HepG2 (cell line): ENCODE measurements at regions not wholly inside any gene's neighbourhood (a gene's known extent, or its start where the extent isn't known, plus 50 kb on each side); places are given as distances from the start of the nearest gene placed in this dataset.

ENCODE experiments used
- ATAC-seq: fragments of 200-7000 bp; cut with Tn5 transposase; 3 replicates; pipeline ENCODE4 v1.9.1; 2020; ENCODE audit warnings: mild to moderate bottlenecking, moderate library complexity
- BruUV-seq: library from RNA; stranded (reverse); fragments of 400-500 nt; replicated peaks from 2 replicates; lab custom pipeline; 2021; lab: Mats Ljungman, UMichigan
- CTCF ChIA-PET: fragments of 300-600 bp; formaldehyde crosslinking; extraction: SDS; loops from one replicate; lab custom pipeline; 2021; ENCODE audit warnings: low total read pairs, inconsistent platforms, low intra/inter-chr PET ratio; lab: Yijun Ruan, JAX
- POLR2A ChIA-PET: fragments of 350-600 bp; sonication (Branson Sonifier 250); formaldehyde crosslinking; loops from one replicate; lab custom pipeline; 2020; ENCODE audit warnings: antibody characterized with exemption, inconsistent platforms; lab: Yijun Ruan, JAX
- DNase-seq: peaks from one replicate; pipeline ENCODE4 v3.0.0-alpha.2; 2015; ENCODE audit warnings: low spot score
- FAIRE-seq: peaks from 3 replicates; lab custom pipeline; 2011; peaks lifted over from hg19 to GRCh38; lab: Jason Lieb, UNC
- H2AFZ ChIP-seq: one replicate; pipeline ENCODE4 v1.6.1; 2011; ENCODE audit warnings: low read length, inconsistent platforms
- H3K27ac ChIP-seq: fragments of 300-600 bp; 3 replicates; pipeline ENCODE4 v1.8.0; 2011; ENCODE audit warnings: mixed run types, mild to moderate bottlenecking, mixed read lengths, low read length, inconsistent platforms; ENCODE audit not compliant: insufficient read depth; ENCODE audit errors: extremely low read length
- H3K27me3 ChIP-seq, 2 experiments: fragments of 200-600 bp in 1 of 2; 2 replicates in 1 of 2; 3 replicates in 1 of 2; pipeline versions ENCODE4 v1.6.0 to v1.8.0; 2011; ENCODE audit warnings: low read length in 2 of 2, mild to moderate bottlenecking in 2 of 2, moderate library complexity in 2 of 2, inconsistent platforms in 1 of 2; ENCODE audit not compliant: insufficient read depth in 2 of 2, control insufficient read depth in 1 of 2
- H3K36me3 ChIP-seq, 2 experiments: fragments of 200-600 bp in 1 of 2; replicated peaks in 1 of 2; 2 replicates in 1 of 2; 3 replicates in 1 of 2; pipeline versions ENCODE4 v1.5.1 to v1.8.0; 2011; ENCODE audit warnings: low read length in 2 of 2, inconsistent platforms in 1 of 2; ENCODE audit not compliant: insufficient read depth in 2 of 2, control insufficient read depth in 1 of 2
- H3K4me1 ChIP-seq: 2 replicates; pipeline ENCODE4 v1.5.1; 2012; ENCODE audit warnings: low read length, inconsistent platforms; ENCODE audit not compliant: insufficient read depth
- H3K4me2 ChIP-seq: 2 replicates; pipeline ENCODE4 v1.6.0; 2011; ENCODE audit warnings: low read depth, low read length, inconsistent platforms
- H3K4me3 ChIP-seq, 3 experiments: fragments of 200-600 bp in 1 of 3; sonication (generic), shearing (Covaris generic) in 1 of 3; replicated peaks in 1 of 3; 2 replicates each; pipeline ENCODE4 v1.5.1; 2011 to 2016; ENCODE audit warnings: low read length in 3 of 3, inconsistent platforms in 2 of 3, low read depth in 2 of 3, mild to moderate bottlenecking in 2 of 3, control low read depth in 1 of 3, mixed read lengths in 1 of 3; ENCODE audit not compliant: insufficient read depth in 1 of 3
- H3K79me2 ChIP-seq: one replicate; pipeline ENCODE4 v1.6.1; 2011; ENCODE audit warnings: low read length, inconsistent platforms; ENCODE audit not compliant: insufficient read depth
- H3K9ac ChIP-seq: 2 replicates; pipeline ENCODE4 v1.6.0; 2011; ENCODE audit warnings: mild to moderate bottlenecking, low read depth, low read length, inconsistent platforms; ENCODE audit not compliant: insufficient read depth
- H3K9me3 ChIP-seq: 2 replicates; pipeline ENCODE4 v1.5.1; 2012; ENCODE audit warnings: mild to moderate bottlenecking, low read length
- H4K20me1 ChIP-seq: 2 replicates; pipeline ENCODE4 v1.6.0; 2011; ENCODE audit warnings: inconsistent platforms, mild to moderate bottlenecking, low read length, moderate library complexity; ENCODE audit not compliant: insufficient read depth
- AGO1 ChIP-seq: fragments of 200-400 bp; formaldehyde crosslinking; IDR thresholded peaks from 2 replicates; pipeline ENCODE4 v1.6.1; 2017; ENCODE audit warnings: mild to moderate bottlenecking, low read depth, low read length, moderate library complexity; ENCODE audit not compliant: poor library complexity, severe bottlenecking
- FOXM1 ChIP-seq: sonication (generic); formaldehyde crosslinking; IDR thresholded peaks from 2 replicates; pipeline ENCODE4 v1.5.0; 2020; ENCODE audit warnings: missing genetic modification reagents
- PBX3 ChIP-seq: sonication (generic); formaldehyde crosslinking; IDR thresholded peaks from 2 replicates; pipeline ENCODE4 v1.8.1; 2023; ENCODE audit warnings: missing genetic modification reagents, inconsistent platforms, borderline replicate concordance
- PHF5A ChIP-seq: IDR thresholded peaks from one replicate; pipeline ENCODE4 v1.6.1; 2018; ENCODE audit warnings: low read depth, missing genetic modification reagents; ENCODE audit not compliant: unreplicated experiment
- SIX4 ChIP-seq: sonication (generic); formaldehyde crosslinking; IDR thresholded peaks from 2 replicates; pipeline ENCODE4 v1.4.0; 2020; ENCODE audit warnings: missing genetic modification reagents
- SNAI1 ChIP-seq: sonication (generic); formaldehyde crosslinking; IDR thresholded peaks from 2 replicates; pipeline ENCODE4 v1.5.0; 2020; ENCODE audit warnings: mild to moderate bottlenecking, missing genetic modification reagents, borderline replicate concordance
- SP140L ChIP-seq: sonication (generic); formaldehyde crosslinking; IDR thresholded peaks from 2 replicates; pipeline ENCODE4 v1.4.0; 2020; ENCODE audit warnings: missing genetic modification reagents, borderline replicate concordance
- ZNF230 ChIP-seq: sonication (generic); formaldehyde crosslinking; IDR thresholded peaks from 2 replicates; pipeline ENCODE4 v1.4.0; 2020; ENCODE audit warnings: mild to moderate bottlenecking, missing genetic modification reagents
- ZNF781 ChIP-seq: sonication (generic); formaldehyde crosslinking; IDR thresholded peaks from 2 replicates; pipeline ENCODE4 v1.5.1; 2020; ENCODE audit warnings: borderline replicate concordance, mild to moderate bottlenecking, missing genetic modification reagents; ENCODE audit errors: not compliant biosample characterization
- WGBS: methylation state at CpG from one replicate; pipeline ENCODE4 v1.1.6; 2017; ENCODE audit warnings: low lambda C conversion rate; 5-methylcytosine and 5-hydroxymethylcytosine counted together
- in situ Hi-C: cut with HindIII; loops from 2 replicates; pipeline ENCODE4 v1.10.0; 2017; ENCODE audit warnings: low pct_unique_long_range_greater_than_20kb; ENCODE audit not compliant: extremely low pct_ligation_motif_present
- intact Hi-C: fragments of 100-400 bp; cut with micrococcal nuclease; formaldehyde crosslinking; loops from one replicate; pipeline ENCODE4 v1.10.0; 2022; ENCODE audit not compliant: unreplicated experiment
- TF ChIP-seq, protein P1 (sequence below): IDR thresholded peaks from 2 replicates; pipeline ENCODE4 v1.6.1; 2016; ENCODE audit warnings: missing compliant biosample characterization, missing genetic modification reagents, borderline replicate concordance

GRCh38 chr11:110777775-110778174 is 65.5 kb upstream of the ARHGAP20 start:
- POLR2A ChIA-PET = no interaction called here
- in situ Hi-C loops (no loop called here), intact Hi-C loops (no loop called here)
- no peak overlapping the region for H3K9ac ChIP-seq
- BruUV-seq = no TSS peak
- no peak overlapping the region for H3K27ac ChIP-seq
- no peaks in the 10 kb centered on the region; the same call in 1 of the 2 replicates for H3K9me3 ChIP-seq
- no peaks in the 10 kb centered on the region for H4K20me1 ChIP-seq
- no peaks in the 10 kb centered on the region for H3K27me3 ChIP-seq
- H3K4me3 ChIP-seq = no peak overlapping the region
- no peak overlapping the region for H2AFZ ChIP-seq
- no peaks in the 10 kb centered on the region for H3K4me1 ChIP-seq
- no peaks in the 10 kb centered on the region for H3K36me3 ChIP-seq
- CTCF ChIA-PET = no interaction called here
- H3K4me2 ChIP-seq = no peak overlapping the region
- WGBS = 0% methylated on average over 2 of the region's 2 CpGs
- DNase-seq = no peak
- TF ChIP-seq SIX4 (CRISPR knock-in tag) (no peak), SNAI1 (CRISPR knock-in tag) (no peak), PHF5A (CRISPR knock-in tag) (no peak), PBX3 (no peak), ZNF781 (CRISPR knock-in tag) (no peak), FOXM1 (CRISPR knock-in tag) (no peak), AGO1 (no peak), ZNF230 (CRISPR knock-in tag) (no peak), SP140L (CRISPR knock-in tag) (no peak)
- TF ChIP-seq, protein P1, sequence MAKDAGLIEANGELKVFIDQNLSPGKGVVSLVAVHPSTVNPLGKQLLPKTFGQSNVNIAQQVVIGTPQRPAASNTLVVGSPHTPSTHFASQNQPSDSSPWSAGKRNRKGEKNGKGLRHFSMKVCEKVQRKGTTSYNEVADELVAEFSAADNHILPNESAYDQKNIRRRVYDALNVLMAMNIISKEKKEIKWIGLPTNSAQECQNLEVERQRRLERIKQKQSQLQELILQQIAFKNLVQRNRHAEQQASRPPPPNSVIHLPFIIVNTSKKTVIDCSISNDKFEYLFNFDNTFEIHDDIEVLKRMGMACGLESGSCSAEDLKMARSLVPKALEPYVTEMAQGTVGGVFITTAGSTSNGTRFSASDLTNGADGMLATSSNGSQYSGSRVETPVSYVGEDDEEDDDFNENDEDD (CRISPR knock-in tag) = no peak
- H3K79me2 ChIP-seq = no peaks in the 10 kb centered on the region
- ATAC-seq = no peak
- FAIRE-seq = no peak
